COR-L47 (cell line): ENCODE measurements at regions not wholly inside any gene's neighbourhood (a gene's known extent, or its start where the extent isn't known, plus 50 kb on each side); places are given as distances from the start of the nearest gene placed in this dataset.

Experiments used
- DNase-seq: peaks from one replicate; lab custom pipeline; 2025; lab: John Stamatoyannopoulos, UW

DNA sequence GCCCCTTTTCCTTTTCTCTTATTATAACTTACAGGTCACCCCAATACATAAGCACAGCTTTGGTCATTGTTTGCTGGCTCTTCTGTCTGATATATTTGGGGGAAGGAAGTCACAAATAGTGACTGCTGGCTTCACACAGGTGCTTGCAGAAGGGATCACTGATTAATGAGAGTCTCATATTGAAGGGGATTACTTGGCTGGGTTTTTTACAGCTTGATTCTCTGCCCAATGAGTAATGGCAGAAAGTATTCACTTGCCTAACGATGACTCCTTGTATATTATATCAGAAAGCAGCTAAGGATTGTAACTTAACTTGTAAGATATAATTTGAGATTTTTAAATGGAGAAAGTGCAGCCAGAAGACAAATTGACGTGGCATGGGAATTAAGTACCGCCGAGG is 119.3 kb upstream of the PFN2 start:
- no peak for DNase-seq

DNA sequence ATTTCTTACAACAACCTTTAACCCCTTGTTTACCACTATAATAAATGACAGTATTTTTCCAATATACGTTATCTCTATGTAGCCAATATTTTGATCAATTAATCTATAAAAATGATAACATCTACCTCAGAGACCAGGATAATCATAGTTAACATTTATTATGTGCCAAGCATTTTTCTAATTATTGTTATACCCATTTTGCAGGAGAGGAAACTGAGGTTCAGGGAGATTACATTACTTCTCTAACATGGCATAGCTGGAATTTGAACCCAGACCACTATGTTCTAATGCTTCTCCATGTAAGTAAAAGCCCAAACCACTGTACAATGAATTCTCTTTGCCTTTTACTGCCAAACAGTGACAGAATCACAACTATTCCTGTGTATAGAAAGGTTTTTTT is 113.4 kb upstream of the PFN2 start:
- no peak for DNase-seq

DNA sequence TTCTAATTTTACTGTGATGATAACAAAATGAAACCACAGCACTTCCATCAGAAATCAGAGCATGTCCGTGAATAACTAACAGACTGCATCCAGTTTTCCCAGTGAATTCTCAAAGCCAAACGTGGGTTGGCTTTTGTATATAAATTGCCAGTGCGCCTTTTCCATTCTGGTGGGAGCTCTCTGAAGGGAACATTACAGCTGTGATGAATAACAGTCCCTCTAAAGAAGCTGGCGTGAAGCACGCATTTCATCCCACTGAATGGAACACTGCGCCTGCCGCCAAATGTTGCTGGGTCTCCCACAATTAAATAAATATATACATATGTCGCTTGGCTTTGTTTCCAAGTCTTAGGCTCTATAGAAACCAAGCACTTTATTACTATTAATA is 113.0 kb upstream of the PFN2 start:
- DNase-seq, result peak; percentile 24

DNA sequence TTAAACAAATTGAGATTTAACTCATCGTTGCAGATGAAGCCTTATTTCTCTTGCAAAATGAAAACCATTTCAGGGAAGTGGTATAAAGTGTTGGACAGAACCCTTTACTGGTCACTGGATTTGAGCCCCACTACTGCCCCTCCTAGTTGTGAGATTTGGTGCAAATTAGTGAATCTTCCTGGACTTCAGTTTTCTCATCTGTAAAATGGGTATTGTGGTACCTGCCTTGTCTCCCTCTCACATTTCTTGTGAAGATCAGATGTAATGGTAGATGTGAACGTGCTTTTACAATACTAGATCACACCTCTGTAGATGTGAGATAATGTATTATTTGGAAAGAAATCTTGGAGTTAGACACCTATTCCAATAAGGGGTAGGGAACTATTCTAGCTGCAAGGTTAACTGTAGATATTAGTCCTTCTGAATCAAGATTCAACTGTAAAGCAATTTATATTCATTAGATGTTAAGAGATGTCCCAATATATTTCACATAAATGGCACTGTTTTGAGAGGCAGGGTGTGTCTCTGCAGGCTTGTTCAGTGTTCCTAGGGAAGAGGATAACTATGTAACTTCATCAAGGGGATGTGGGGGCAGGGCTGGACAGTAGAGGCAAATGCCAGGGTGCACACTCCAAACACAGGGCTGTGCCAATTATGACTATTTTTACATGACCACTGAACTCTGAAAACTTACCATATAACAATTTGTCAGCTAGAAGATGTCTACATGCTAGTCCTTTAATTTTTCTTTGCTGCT is 112.4 kb upstream of the PFN2 start:
- no peak for DNase-seq

DNA sequence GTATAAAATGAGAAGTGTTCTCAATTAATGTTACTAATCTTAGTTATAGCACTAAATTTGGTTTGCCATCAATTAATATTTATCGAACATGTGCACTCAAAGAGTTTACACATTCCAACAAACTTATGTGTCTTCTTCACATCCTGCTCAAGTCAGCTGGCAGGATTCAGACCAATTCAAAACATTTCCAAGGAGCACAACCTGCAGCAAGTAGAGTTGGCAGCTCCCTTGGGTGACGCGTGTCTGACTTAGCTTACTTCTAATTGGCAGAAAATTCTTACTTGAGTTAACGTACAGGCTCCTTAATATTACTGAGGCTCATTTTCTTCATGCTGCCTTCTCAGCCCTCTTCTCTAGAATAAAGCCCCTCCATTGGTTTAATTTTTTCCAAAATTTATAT is 110.4 kb upstream of the PFN2 start:
- DNase-seq, result no peak

DNA sequence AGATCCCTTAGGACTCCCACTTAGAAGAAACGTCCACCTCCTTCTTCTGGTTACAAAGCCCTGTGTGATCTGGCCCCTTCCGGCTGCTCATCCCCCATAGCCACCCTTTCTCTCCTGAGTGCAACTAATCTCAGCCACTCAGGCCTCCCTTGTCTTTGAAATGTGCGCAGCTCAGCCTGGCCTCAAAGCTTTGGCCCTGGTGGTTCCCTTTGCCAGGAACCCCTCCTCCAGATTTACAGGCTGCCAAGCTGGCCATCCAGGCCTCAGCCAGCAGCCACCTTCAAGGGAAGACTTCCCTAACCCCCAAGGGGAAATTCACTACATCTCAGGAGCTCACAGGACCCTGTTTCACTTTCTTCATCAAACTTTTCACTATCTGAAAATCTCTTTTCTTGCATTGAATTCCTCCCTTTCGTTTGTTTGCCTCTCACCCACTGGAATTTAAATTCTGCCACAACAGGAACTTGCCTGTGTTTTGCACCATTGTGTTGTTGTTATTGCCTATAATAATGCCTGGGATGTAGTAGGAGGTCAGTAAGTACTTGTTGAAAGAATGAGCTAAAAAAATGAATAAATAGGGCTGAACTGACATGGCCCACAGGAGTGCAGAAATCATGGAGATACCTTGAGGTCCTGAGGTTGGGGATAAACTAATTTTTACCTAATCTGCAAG is 109.5 kb upstream of the PFN2 start:
- DNase-seq, result no peak

DNA sequence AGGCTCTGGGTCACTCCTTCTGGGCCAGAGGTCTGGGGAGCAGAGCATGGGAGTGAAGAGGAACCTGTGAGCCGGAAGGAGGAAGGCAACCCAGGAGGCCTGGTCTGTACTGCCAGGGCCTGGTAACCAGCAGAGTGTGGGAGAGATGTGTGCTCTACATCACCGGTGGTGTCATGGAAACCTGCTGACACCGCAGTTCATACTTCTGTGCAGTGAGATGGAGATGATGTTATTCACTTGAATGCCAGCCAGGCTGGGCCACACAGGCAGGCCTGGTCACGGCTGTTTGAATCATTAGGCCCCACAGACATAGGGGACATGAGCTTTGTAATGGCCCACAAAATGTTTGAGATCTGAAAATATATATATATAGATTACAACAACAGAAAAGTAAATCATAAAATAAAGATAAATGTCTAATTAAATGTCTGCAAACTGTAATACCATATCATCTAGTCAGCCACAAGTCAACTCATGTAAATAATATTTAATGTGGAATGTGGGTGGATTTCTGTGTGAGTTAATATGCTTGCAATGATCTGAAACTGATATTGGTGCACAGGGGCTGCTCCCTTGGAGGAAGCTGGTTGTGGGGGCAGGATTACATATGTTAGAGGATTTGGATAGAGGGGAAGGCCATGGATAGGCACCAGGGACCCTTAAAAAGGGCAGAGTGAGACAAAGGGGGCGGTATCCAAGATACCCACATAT is 108.5 kb upstream of the PFN2 start:
- DNase-seq, result no peak

DNA sequence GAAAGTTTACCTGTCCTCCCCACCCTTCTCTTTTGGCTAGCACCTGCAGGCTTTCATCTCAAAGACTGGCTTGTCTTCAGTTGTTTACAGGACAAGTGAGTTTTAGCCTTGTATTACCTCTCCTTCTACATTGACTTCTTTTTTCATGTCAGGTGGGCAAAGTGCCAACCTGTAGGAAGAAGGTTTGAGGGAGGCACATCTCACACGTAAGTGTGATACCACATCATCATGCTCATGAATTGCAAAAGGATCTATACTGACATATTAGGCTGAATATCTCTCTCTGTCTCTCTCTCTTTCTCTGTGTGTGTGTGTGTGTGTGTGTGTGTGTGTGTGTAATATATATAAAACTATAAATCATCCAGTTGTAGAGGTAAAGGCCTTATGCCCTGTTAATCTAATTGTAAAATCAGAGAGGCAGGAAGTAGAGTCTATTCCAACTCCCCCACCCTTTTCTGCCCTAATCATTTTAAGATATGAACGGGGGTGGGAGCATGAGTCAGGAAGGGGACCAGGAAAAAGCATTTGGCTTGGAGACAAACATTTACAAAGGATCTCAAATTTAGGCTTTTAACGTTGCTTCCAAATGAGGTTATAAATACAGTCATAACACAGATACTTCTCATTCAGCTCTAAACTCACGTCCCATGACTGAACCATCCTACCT is 107.0 kb upstream of the PFN2 start:
- DNase-seq, result no peak

DNA sequence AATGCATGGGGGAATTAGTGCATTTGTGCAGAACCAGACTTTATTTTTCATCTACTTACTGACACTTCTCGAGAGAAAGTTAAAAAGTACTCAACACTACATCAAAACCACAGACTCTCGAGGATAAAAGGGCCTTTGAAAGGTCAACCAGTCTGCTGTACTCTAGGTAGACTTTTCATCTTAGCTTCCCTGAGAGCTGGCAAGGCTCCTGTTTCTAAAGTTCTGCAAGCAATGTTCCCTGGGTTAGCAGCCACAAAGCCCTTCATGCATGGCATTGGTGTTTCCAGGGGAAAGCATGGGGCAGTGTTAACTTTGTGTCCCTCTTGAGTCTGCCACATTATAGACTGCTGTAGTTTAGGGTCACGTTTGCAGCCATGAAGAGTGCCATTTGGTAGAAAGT is 106.4 kb upstream of the PFN2 start:
- no peak for DNase-seq

DNA sequence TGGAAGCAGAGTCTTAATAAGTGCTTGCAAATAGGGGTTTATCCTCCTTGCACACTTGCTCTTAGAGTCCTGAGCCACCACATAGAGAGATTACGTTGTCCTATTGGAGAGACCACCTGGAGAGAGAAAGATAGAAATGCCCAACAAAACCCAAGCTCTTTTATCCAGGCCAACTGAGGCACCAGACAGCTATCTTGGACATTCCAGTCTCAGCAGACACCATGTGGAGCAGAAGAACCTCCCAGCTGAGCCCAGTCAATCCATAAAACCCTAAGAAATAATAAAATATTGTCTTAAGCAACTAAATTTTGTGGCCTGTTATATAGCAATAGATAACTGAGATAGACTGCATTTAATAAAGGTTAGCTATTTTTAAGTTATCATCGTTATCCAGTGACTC is 105.7 kb upstream of the PFN2 start:
- no peak for DNase-seq

DNA sequence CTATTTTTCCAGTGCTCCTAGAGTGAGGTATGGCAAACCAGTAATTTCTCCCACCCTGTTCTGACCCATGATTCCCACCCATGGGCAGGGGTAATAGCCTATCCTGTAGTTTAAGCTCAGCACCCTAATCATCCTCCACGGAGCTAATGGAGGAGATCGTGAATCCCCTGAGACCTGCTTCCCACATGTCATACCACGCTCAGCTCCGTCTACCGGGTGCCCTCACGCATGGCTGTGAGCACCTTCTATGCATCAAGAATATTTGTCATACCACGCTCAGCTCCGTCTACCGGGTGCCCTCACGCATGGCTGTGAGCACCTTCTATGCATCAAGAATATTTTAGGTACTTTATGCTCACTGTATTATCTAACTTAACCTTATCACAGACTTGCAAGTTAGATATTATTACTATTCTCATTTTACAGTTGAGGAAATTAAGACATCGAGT is 104.7 kb upstream of the PFN2 start:
- DNase-seq, result no peak

DNA sequence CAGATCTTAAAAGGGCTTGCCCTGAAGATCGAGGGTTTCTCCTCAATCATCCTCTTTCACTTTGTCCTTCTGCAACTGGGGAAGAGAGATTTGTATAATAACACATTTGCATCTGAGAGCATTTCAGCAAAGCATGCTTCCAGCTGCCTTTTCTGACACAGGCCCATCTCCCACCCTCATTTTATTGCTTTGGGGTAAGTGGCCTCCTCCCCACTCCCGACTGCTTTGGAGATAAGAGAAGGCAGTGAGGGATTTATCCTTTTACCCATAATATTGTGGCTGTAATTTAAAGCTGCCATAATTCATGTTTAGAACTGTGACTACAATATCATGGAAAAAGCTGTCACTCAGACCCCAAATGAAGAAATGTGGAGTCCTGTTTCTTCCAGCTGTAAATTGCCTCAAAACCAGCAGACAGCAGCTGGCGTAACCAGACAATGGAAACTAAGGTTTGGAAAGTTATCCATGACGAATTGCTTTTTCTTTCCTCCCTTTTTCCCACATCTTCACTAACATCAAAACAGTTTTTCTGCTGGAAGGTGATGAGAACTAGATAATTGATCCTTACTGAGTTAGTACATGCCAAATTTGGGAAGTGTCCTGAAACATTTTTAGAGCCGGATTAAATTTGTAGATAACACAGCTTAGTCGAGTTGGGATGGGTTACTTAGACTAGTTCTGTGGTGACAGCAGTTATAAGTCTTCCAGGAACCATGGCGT is 104.2 kb upstream of the PFN2 start:
- DNase-seq, result no peak

DNA sequence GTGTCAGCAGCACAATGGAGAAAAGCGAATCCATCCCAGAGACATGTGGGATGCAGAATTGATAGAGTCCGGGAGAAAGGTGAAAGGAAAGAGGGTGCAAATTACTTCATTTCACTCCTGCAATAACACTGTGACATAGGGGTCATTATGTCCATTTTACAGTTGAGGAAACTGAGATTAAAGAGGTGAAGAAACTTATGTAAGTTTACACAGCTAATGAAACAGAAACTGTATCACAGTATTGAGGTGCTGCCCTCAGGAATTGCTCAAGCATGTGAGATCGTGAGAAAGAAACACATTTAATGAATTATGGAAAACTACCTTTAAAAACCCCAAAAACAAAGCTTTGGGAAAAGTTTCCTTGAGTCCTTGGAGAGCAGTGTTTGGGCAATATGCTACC is 103.6 kb upstream of the PFN2 start:
- no peak for DNase-seq

DNA sequence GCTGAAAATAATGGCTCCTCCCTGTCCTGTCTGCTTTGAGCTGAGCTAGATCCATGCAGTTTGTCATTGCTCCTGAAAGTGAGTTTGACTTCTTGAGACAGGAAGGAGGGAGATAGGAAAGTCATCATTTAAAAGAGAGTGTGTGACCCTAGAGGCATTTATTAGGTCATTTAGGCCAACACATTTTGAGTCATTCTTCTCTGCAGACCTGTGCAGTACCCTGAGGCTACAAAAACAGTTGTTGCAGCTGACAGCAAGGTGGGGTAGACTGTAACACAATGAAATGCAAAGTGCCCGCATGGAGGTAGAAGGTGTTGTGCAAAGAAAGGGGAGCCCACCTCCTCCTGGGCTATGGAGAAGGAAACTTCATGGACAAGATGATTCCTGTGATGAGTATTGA is 102.8 kb upstream of the PFN2 start:
- no peak for DNase-seq

DNA sequence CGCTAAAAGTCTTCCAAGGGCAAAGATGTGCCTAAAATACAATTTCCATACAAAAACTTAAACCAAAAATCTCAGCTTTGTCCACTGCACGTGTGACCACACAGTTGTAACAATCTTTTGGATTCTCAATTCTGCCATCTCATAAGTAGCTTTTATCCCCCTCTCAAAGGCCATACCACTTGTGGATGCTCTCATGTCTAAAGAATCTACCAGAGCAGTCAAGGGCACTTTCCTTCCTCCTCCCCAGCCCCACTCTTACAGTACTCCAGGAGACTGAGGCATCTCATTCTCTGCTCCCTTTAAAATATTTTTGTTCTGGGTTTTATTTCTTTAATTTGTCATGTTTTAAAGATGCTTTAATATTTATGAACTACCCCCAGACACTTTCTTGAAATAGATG is 102.3 kb upstream of the PFN2 start:
- no peak for DNase-seq

DNA sequence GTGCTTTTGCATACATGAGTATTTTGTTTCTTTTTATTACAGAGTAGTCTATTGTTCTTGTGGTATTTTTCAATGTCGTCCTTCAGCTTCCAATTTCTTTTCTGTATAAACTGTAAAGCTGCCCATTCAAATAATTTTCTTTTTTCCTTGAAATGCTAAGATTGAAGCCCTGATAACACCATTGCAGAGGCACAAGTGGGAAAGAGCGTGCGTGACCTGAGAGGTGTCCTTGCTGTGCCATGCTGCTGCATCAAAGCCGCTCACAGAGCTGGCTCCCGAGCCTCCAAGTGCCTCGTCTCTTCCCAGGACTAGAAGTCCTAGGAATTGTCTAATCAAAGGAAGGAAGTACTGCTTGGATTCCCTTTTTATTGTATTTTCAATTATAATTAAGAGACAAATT is 101.9 kb upstream of the PFN2 start:
- DNase-seq, result no peak

DNA sequence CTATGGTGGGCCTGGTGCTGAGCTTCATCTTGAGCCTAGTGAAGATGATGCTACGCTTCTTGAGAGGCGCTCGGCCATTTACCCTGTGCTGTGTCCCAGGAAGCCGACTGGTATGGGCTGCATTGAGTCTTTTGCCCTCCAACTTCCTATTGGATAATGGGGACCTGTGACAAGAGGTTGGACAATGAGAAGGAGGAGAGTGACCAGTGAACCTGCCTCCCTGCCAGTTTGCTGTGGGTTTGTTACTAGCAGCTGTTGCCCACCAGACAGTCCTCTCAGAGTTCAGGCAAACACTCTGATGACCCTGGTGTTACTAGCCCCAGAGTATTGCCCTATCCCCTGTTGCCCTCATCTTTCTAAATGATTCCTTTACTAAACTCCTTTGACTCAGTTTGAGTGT is 99.6 kb upstream of the PFN2 start:
- no peak for DNase-seq

DNA sequence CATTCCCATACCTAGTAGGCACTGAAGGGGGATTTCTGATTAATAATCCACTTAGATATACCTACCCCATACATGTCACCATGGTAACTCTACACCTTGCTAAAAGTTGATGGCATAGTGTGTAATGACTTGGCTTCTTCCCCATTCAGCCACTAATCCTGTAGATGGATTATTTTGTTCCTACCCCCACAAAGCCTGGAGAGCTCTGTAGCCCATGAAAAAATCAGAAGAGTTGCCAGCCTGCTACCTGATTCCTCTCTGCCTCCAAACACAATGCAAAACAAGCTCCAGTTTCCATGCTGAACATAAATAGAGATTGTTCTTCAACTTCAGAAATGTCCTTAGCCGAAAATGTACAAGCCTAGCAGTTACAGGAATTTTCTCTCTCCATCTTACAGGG is 98.9 kb upstream of the PFN2 start:
- DNase-seq, result no peak

DNA sequence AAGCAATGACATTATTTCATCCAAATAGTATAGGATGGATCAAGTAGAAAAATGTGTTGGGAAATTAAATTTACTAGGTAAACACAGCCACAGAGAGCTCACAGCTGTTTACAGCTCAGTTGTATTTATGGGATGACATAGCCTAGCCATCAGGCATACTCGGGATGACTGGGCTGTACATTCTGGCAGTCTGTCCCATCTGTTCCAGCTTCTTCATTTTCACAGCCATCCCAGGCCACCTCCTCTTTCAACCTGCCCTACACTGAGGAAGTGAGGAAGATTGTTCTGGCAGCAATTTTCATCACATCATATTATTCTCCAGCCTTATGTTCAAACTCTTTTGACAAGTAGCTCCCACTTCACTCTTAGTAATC is 98.4 kb upstream of the PFN2 start:
- DNase-seq, result no peak

DNA sequence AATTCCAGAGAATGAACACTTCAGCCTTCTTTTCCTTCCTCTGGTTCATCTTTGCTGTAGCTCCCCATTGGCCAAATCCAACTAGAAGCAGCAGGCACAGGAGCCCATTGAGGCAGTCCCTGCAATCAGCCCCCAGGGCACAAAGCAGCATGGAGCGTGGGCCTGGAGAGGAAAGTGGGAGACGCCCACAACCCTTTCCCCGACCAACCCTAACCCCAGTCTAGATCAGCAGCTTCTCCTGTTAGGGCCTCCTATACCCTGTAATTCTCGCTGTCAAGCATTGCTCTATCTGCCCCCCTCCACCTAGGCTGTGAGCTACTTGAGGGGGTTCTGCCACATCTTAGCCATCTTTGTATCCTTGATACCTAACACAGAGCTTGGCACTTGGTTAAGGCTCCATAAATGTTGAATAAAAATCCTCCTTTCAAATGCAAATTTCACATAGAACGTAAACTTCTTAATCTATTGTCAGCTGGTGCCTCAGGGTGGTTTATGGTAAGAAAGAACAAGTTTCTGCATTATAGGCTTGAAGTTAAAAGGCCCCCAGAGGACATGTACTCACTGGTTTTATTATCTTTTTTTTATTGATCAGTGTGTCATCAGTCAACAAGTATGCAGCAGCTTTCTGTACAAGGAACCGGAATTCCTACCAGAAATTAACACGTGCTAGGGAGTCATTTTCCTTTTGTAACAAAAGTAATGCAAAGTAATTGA is 97.9 kb upstream of the PFN2 start:
- no peak for DNase-seq

DNA sequence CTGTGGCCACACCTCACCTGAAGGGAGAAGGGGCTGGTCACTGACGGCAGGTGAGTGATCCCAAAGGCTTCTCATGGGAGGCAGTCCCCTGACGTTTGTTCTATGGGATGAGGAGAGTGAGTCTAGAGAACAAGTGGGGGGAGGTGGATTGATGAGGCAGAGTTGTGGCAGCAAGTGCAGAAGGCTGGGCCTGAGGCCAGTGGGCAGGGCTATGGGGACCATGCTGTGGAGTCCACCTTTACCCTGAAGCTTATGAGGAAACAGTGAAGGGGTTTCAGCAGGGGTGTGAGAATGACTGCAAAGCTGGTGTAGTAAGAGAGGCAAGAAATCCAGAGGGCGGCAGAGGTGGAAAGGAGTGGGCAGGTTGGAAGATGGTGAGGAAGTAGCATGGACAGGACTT is 96.9 kb upstream of the PFN2 start:
- DNase-seq, result no peak

DNA sequence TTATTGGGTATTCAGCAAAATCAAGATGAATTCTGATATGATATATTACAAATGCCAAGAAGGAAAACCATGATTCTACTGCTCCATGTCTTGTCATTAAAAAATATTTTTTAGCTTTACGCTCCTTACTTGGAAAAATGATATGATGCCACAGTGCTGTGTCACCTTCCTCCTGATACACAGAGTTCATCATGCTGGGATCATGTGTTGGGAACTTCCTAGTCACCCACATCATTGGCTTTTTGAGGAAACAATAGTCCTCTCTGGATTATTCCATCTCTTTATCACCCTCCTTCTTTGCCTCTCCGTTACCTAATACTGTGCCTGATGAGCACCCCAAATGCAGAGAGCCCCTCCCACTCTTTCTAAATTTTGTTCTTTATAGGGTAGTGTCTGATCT is 94.3 kb upstream of the PFN2 start:
- DNase-seq, result no peak
